SK-N-SH treated with all-trans-retinoic acid at 6 μM for 48 hours (cell line): ENCODE measurements at regions not wholly inside any gene's neighbourhood (a gene's known extent, or its start where the extent isn't known, plus 50 kb on each side); places are given as distances from the start of the nearest gene placed in this dataset.

Experiments
- ARNTL ChIP-seq: fragments of 450-650 bp; formaldehyde crosslinking; IDR thresholded peaks from 2 replicates; pipeline ENCODE4 v1.5.0; 2020; ENCODE audit warnings: low read depth, mild to moderate bottlenecking, moderate library complexity, borderline replicate concordance
- BACH2 ChIP-seq: fragments of 250-450 bp; sonication (Bioruptor Pico); IDR thresholded peaks from 2 replicates; pipeline ENCODE4 v1.9.0; 2021; ENCODE audit warnings: mild to moderate bottlenecking, borderline replicate concordance
- ESRRG ChIP-seq: fragments of 250-450 bp; sonication (Bioruptor Pico); IDR thresholded peaks from 2 replicates; pipeline ENCODE4 v1.6.1; 2021; ENCODE audit warnings: mild to moderate bottlenecking
- PPARA ChIP-seq: fragments of 250-450 bp; sonication (Bioruptor Pico); IDR thresholded peaks from 2 replicates; pipeline ENCODE4 v1.5.0; 2020; ENCODE audit warnings: mild to moderate bottlenecking, borderline replicate concordance
- RARB ChIP-seq: fragments of 250-450 bp; sonication (Bioruptor Pico); IDR thresholded peaks from 2 replicates; pipeline ENCODE4 v1.8.0; 2021; ENCODE audit warnings: mild to moderate bottlenecking, moderate library complexity

DNA sequence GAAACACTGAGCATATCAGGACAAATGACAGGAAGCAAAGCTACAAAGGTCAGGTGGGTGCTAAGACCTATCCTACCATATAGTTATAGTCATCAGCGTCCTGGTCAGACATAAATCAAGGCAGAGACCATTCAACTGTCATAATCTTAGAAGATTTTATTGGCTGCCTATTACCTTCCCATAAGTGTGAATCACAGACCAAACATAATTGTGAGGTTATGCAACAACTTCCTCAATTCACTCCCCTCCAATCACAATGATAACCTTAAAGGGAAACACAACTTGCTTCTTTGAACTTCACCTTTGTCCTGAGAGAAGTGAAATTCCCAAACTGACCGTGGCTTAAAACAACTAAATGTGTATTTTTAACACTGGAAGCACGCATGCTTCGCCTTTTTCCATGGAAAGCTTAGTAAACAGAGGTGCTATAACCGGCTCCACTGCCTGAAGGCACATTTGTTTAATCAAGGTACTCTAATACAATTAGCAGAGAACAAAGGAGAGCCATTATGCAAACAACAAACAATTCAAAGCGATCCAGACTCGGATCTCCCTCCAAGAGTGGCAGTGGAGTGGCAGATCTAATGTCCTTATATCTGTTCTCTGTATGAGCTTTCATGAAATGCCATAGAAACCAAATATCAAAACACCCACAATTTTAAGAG is 84.9 kb downstream of the TMEM114 start:
- no peak for TF ChIP-seq PPARA (CRISPR knock-in tag)
- TF ChIP-seq ARNTL (CRISPR knock-in tag), result no peak
- no peak for TF ChIP-seq BACH2 (CRISPR knock-in tag)
- TF ChIP-seq ESRRG (CRISPR knock-in tag), result no peak
- TF ChIP-seq RARB (CRISPR knock-in tag), result no peak
